ENCODE measurements at regions not wholly inside any gene's neighbourhood (a gene's known extent, or its start where the extent isn't known, plus 50 kb on each side); places are given as distances from the start of the nearest gene placed in this dataset.

DNA sequence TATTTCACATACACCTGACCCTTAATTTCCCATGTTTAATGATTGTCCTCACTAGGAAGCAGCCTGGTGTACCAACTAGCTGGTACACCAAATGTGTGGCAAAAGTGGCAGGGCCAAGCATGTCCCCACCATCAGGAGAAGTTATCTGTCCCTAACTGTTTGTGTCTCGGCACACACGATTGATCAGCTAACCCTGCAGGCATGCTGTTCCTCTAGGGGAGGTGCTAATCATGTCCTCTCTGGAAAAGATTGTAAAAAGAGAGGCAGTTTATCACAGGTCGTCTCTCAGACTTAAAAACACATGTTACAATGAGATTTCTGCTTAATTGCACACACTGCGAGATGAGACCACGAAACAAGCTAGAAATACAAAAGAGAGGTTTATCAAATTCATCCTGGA lies 342.7 kb downstream of the DIRAS2 start:
- no peak for FAIRE-seq

DNA sequence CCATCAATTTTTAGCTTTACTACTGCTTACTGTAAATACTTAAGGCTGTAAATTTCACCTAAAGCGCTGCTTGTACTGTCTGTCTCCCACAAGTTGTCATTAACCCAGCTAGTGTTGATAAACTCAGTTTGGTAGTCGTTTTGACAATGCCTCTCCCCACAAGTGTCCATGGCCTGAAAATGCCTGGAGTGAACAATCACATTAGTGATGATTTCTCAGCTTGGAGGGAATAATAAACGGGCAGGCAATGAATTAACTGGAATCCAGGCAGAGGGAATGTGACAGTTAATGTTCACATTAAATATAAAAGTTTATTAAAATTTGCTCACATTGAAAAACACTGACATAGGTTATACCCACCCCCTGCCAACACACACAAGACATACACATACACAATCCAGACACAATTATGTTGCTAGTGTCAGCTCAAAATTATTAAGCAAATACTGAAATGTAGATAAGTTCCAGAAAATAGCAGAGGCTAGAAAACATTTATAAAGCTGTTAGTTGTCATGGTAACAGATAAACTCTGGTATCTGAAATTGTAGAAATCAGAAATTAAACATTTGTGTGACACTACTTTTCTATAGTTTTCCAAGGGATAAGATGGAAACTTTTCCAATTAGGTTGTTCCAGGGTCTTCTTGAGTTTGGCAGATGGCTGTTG lies 341.9 kb downstream of the DIRAS2 start:
- FAIRE-seq, result no peak

DNA sequence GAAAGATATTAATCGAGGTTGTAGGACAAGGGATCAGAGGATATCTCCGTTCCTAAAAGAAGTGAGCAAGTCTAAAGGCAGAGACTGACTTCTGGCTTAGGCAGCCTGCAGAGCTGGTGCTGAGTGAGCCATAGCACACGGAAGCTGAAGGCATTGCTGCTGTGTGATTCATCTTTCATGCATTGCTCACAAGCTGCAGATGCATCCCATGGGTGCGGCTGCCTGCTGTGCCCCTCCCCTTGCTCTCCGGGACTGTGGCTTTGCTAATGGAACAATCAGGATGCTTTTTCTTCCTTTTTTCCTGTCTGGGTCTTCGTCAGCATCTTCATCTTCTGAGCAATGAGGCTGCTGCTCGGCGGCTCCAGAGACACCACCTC lies 341.4 kb downstream of the DIRAS2 start:
- no peak for FAIRE-seq

DNA sequence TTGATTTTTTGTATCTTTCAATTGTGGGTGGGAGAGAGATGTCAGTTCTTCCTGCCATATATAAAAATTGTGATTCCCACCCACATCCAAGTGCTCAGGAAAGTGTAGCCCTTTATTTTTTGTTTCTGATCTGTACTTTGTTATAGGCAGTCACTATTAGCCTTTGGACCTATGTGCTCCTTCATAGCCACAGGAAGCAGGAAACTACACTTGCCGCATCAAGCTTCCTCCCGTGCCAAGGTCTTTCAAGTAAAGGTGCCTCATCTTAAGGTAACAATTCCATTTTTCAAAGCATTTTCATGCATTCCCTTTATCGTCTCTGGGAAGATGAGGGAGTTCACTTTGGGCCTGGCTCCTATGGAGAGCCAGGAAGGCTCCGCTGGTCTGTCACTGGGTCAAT lies 339.0 kb downstream of the DIRAS2 start:
- FAIRE-seq, result no peak

DNA sequence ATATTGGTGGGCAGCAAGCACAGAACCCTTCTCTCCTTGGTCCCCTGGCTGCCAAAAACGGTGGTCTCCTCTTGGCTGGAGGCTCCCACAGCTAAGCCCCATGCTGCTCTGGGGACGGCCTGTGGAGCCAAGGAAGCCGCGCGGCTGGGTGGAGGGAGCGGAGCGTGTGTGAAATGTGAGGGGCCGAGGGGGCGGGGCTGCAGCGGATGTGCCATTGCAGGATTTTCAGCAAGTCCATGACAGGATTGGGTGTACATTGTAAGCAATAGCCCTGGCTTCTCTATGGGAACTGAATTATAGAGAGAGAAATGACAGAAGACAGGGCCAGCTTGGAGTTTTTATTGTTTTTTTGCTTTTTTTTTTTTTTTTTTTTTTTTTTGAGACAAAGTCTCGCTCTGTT lies 336.5 kb downstream of the DIRAS2 start:
- FAIRE-seq, result no peak

DNA sequence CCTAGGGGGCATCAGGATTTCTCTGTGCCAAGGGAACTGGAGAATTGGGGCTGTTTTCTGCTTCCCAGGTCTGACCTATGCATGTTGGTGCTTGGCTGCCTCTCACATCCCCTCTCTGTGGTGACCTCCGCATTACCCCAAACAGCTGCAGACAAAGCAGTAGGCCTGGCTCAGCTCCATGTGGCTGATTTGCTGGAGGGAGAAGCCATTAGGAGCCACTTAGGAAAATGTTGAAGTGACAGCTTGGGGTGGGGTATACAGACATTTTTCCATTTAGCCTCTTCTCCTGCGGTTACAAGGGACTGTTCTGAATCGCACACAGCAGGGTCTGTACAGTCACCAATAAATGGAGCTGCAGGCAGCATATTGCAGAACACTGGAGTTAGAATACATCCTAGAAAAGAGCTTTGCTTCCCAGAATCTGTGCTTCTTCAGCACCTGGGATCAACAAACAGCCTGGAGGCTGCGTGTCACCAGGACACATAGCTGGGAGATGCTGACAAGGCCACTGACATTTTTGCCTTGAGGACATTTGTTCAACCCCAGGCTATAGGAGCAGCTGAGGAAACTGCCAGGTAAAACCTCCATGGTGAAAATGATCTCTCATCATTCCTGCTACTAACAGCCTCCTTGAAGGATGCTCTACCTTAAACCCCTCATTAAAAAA lies 335.3 kb downstream of the DIRAS2 start:
- FAIRE-seq, result no peak

DNA sequence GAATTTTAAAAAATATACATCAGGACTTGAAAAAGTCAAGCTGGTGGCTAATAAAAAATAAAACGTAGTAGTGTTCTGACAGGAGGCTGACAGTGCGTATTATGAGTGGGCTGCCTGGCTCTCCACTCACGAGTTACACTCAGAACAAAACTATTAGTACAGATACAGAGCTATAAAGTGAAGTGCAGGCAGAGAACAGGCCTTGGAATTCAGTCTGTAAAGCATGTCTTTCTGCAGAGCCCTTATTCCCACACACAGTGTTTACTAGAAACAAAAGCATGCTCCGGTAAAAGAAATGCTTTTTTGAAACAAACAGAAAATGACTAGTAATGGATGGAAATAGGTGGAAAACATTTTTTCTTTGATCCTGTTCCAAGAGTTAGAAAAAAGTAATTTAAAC lies 334.7 kb downstream of the DIRAS2 start:
- no peak for FAIRE-seq

DNA sequence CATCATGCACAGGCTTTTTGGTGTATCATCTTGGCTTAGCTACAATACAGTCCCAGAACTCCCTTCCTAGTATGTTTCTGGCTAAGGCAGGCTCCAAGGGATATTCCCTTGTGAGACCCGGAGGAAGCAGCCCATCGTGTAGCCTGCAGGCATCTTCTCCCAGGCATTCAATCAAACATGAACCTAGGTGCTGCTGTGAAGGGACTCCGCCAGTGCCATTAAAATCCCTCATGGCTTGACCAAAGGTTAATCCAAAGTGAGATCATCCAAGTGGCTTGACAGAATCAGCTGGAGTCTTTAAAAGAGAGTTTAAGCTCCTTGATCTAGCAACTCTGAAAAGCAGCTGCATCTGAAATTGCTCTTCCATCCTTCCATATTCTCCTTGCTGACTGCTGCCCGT lies 333.9 kb downstream of the DIRAS2 start:
- no peak for FAIRE-seq

DNA sequence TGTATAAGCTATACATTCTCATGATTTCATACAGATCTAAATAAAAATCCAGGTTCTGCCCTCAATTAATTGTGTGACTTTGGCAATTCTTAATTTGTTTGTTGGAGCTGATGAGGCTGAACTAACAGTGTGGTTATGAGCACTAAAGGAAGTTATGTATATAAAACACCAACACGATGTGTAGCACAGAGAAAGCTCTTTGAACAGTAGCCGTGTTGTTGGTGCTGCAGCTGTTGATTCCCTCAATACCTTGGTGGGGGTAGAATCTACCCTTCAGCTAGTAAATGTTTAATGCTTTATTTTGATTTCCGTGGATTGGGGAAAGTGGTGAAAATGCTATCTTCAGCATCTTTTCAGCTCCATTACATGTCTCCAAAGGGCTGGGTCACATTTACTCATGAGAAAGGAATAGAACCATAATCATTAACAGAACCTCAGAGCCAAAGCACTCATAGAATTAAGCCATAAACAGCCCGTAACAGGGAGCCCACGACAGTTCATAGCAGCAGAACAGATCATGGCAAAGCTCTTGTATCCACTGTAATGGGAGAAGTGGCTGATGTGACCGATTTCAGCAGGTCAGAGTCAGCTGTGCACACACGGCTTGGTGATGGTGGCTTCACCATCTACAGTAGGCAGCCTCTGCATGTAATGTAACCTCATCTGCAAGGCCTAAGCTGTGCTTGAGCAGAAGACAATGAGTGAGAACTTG lies 332.7 kb downstream of the DIRAS2 start:
- no peak for FAIRE-seq

DNA sequence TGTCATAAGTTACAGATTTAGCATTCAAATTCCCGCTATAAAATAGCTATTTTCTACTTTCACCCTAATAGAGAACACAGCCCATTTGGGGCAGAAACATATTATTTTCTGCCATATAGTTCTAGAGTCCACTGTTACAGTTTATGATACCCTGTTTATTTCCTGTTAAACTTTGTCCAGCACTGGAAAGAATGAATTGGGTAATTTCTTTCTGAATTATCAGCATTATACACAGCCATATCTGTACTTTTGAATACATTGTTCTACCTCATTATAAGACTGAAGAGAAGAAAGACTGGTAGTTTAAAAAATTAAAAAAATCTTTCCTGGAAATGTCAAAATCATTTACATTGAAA lies 332.1 kb downstream of the DIRAS2 start:
- FAIRE-seq, result no peak

DNA sequence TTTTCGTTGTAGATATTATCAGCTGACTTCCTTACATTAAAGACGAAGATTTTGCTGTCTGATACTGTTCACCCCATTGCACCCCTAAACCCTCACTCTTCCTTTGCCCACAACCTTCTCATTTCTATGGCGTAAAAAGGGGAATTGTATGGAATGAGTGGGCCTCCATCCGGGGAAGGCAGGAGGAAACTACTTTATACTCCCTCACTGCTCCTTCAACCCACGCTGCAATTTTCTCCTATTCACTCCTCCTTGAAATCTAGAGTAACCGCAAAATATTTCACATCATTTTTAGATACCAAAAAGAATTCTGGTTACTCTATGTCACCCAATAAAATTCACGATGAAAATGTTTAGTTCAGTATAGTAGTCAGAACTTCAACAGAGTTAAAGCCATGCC lies 330.8 kb downstream of the DIRAS2 start:
- no peak for FAIRE-seq

DNA sequence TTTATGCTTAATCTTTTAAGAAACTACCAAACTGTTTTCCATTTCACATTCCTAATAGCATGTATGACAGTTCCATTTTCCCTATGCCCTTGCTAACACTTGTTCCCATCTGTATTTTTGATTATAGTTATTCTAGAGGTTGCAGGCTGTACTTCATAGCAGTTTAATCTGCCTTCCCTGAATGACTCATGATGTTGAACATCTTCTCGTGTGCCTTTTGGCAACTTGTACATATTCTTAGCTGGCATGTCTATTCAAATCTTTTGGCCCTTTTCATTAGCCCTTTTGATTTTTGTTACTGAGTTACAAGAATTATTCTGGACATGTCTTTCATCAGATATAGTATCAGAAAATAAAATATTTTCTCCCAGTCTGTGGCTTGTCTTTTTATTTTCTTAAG lies 320.3 kb downstream of the DIRAS2 start:
- FAIRE-seq, result no peak

DNA sequence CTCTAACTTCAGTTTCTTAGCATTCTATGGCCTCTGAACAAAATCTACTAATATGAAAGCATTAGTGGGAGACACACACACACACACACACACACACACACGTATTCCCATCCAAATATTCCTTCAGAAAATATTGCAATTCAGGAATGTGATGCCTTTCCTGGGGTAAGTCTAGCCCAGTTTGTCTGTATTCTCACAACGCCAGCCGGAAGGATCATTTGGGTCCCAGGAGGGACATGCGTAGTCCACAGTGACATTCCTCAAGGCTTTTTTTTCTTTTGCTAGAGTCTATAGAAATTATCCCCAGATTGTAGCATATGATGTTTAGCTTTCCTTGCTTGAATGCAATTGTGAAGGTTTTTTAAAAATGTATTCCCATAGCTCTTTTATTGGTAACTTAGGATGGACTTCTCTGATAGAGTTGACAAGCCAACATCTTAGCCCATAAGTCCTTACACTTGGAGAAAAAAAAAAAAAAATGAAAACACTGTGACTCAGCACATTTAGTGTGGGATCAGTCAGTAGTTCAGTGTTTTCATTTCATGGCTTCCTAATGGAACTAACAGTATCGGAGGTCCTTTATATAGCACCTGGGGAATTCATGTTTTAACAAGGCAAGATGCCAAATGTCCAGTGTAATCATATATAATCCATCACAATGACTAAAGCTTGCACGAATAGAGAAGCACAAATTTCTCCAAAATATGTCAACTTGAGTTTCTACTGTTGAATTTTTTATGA lies 316.5 kb downstream of the DIRAS2 start:
- FAIRE-seq, result no peak

DNA sequence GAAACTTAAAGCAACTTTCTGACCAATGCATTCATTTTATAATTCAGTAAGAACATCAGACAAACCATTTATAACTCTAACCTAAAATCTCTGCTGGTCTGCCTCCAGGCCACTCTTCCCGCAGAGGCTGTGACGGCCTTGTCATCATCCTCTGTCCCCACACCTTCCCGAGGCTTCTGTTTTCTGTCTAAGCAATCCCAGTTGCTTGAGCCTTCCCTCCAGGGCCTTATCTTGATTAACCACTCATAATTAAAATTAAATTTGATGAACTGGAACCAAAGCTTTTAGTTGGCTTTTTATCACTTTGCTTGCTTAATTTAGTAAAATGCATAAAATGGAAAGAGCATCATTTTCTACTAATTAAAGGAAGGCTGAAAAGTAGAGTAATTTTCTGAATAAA lies 312.4 kb downstream of the DIRAS2 start:
- no peak for FAIRE-seq

DNA sequence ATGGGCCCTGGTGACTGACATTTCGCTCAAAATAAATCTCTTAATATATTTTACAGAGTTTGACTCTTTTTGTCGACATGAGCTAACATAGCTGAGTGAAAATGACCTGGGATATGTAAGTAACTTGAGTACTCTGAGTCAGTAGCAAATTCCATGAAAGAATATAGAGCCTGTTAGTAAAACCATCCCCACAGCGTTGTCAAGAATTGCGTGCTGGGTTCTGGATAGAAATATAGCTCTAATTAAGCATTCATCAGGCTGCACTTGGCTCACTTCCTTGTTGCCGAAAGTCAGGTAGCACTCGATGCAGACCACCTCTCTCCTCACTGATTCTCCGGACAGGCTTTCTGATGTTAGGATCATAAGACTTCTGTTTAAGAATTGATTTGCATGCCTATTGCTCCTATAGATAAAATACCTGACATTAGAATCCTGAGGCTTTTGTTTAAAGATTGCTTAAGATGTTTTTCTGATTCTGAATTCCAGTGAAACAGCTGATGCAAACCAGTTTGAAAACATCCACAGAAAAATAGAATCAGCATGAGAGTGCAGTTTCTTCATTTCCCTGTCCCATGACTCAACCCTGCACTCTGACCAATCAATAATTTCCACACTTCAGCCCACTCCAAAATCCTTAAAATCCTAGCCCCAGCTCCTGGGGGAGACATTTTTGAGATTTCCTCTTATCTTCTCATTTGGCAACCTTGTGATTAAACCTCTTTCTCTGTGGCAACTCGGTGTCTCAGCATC lies 310.6 kb downstream of the DIRAS2 start:
- FAIRE-seq, result no peak

DNA sequence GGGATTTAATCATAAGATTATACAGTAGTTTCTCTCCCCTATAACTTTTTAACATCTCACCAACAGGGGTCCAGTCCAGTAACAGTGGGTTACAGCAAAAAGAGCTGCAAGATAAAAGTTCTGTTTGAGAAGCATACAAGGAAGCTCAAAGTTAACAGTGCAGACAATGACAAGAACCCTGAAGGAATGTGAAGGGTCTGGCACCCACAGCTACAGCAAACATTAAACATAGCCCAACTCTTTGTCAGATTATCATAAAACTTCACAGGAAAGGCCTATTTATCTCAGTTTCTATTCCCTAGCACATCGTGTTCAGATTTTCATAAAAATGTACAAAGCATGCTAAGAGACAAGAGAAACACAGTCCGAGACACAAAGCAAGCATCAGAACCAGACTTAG lies 309.4 kb downstream of the DIRAS2 start:
- FAIRE-seq, result no peak

DNA sequence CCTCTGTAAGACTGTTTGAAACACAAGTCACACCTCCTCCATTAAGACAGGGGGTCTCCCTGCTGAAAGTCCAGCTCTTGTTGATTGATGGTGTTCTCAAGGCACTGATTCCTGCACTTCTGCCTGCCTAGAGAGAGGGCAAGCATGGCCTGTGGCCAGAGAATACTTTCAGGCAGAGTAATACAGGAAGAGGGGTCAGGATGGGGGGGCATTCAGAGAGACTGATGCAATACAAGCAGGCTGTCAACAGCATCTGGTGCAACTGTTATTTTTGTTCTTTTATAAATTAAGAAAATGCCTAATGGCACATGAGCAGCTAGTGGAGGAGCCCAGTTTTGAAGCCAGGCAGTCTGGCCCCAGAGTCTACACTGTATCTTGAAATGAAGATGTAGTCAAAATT lies 302.2 kb downstream of the DIRAS2 start:
- no peak for FAIRE-seq

DNA sequence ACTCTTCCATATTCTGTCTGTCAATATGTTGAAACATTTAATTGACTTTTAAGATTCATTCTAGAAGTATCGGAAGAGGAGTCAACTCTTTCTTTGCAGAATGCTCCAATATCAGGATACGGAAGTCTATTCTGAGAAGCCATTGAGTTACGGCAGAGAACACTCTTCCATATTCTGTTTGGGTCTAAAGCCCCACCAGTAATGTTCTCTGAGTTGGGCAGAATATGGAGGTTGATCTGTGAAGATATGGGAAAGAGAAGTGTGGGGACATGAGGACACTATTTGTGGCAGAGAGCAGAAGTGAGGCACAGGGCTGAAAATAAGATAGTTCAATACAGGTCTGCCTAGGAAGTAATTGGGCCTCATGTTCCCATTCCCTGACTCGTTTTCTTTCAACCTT lies 300.0 kb downstream of the DIRAS2 start:
- FAIRE-seq, result no peak

DNA sequence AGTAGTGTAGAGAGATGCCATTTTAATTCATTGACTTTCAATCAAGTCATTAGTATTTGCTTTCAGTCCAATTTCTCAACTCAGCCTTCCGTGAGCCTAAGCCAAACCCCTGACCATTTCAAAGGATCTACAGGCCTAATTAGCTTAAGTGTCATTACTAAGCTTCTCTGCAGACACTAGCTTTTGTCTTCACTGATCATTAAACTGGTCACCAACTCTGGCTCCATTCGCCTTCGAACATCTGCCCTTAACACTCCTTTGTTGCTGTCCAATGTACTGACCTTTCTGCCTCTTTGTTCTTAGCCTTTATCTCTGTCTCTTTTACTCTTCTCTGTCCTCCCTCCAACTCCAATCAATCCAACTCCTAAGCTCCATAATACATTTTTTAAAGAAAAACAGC lies 299.3 kb downstream of the DIRAS2 start:
- no peak for FAIRE-seq

DNA sequence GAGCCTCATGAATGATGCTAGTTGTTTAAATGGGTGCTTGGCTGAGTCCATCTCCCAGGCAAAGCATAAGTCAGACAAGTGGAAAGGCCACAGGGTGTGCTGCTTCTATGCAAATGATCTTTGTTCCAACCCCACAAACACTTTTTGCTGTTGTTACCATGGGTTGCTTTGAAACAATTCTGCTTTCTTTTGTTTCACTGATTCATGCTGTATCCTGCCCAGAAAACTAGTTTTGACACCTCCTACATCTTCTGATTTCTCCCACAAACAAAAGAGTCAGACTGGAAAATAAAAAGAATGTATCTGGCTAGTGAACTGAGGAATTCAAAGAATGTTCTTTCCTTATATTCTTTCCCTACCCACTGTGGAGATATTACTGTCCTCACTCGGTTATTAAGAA lies 298.6 kb downstream of the DIRAS2 start:
- FAIRE-seq, result no peak

DNA sequence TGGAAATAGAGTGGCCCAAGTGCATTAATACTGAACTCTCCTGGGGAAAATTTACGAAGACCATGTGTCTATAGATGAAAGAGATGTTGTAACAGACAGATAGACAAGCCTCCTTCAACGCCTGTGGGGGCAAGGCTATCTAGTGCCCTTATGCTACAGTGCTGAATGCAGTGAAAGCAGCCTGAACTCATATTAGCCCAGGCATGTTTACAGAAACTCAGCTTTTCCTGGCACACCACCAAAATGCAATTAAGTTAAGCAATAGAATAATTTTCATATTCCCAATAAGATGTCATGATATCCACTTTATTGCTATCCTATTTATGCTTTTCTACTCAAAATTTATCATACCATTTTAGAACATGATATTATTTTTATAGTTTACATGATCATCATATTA lies 277.0 kb downstream of the DIRAS2 start:
- no peak for FAIRE-seq

DNA sequence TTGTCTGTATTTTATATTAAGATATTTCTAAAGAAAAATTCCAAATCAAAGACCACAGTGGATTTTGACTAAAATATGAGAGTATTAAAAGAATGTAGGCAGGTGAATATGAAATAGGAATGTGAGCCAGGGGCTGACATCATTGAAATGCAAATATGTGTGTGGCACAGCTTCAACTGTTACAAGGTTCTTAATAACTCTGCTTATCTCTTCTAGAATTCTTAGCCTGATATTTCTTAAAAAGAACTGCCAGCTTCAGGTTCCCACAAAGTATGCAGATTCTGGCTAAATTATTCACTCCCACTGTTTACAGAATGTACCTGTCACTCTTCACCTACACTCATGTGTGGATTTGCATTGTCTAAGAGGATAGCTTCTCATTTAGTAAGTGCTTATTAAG lies 274.4 kb downstream of the DIRAS2 start:
- FAIRE-seq, result no peak

DNA sequence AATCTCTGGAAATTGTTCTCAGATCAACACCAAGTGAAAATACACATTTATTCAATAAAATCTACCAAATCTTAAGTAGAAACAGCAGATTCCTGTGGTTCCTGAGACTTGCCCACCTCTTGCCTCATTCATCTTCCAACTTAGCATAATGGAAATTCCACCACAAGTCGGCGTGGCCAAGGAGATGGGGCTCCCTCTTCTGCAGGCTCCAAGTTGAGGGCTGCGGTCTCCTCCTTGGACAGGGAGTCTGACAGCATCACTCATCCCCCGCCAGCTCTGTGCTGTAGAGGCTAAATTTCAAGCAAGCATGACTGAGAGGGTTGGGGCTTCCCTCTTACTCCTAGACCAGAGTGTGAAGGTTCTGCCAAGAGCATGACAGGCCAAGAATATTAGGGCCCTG lies 273.7 kb downstream of the DIRAS2 start:
- no peak for FAIRE-seq
